MV-4-11 (cell line): ENCODE measurements at regions not wholly inside any gene's neighbourhood (a gene's known extent, or its start where the extent isn't known, plus 50 kb on each side); places are given as distances from the start of the nearest gene placed in this dataset.
"Not testable (repeated sequence)": the region's sequence is repeated elsewhere in the genome, so short reads cannot be mapped to it uniquely, and the experiment has no call there.

Experiments
- DNase-seq: peaks from one replicate; lab custom pipeline; 2025; lab: John Stamatoyannopoulos, UW

DNA sequence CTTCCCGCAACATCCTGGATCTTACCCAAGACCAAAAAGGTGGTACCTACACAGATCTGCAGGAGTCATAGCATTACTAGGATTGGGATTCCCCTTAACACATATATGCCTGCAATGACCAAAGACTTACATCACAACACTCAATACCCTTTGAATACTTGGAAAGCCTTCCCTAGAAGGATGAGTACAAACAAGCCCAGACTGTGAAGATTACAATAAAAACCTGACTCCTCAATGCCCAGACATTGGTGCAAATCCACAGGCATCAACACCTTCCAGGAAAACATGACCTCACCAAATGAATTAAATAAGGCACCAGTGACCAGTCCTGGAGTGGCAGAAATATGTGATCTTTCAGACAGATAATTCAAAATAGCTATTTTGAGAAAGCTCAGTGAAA, 326.8 kb downstream of the TBL1XR1 start:
- DNase-seq: no peak

DNA sequence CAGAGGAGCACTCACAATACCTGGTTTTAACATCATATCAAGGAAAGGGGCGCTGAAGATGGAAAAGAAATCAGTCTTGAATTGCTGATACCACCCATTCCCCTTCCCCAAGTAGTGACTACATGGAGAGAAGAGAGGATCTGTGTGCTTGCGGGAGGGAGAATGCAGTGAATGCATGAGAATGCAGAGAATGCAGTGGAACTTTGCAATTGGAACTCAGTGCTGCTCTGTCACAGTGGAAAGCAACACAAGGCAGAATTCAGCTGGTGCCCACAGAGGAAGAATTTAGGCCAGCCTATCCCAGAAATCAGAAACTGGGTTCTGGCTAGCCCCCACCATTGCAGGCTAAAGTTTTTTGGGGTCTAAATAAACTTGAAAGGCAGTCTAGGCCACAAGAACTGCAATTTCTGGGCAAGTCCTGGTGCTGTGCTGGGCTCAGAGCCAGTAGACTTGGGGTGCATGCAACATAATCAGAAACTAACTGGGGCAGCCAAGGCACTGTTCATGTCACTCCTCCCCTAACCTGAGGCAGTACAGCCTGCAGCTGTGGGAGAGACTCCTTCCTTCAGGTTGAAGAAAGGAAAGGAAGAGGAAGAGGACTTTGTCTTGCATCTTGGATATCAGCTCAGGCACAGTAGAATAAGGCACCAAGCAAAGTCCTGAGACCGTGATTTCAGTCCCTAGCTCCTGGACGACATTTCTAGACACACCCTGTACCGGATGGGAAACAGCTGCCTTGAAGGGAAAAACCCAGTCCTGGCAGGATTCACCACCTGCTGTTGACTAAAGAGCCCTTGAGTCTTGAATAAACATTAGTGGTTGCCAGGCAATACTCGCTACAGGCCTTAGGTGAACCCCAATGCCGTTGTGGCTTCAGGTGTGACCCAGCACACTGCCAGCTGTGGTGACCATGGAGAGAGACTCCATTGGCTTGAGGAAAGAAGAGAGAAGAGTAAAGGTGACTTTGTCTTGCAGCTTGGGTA, 329.3 kb downstream of the TBL1XR1 start:
- no peak for DNase-seq

DNA sequence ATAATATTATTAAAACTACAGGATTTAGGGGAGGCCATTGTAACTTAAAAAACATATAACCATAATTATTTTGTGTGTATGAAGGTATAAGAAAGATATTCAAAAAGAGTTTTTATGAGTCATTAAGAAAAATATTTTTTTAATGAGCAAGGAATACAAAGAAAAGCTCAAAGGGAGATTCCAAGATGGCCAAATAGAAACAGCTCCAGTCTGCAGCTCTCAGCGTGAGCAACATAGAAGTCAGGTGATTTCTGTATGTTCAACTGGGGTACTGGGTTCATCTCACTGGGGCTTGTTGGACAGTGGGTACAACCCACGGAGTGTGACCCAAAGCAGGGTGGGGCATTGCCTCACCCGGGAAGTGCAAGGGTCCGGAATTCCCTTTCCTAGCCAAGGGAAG, 336.1 kb downstream of the TBL1XR1 start:
- DNase-seq: no peak

DNA sequence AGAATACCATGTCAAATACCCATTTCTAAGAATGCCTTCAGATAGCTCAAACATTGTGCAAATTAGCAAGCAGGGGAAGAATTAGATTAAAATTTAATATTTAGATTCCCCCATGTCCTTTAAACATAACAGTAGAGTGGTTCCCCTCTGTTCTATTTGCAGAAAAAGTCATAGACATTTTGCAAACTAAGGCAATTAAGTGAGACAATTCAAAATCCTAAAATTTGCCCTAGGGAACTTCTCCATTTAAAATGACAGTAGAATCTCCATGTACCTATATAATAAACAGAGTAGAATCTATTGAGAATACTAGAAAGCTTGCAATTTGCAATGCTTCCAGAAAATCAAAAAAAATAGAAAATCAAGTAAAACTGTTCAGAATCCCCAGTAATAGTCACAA, 340.6 kb downstream of the TBL1XR1 start:
- no peak for DNase-seq

DNA sequence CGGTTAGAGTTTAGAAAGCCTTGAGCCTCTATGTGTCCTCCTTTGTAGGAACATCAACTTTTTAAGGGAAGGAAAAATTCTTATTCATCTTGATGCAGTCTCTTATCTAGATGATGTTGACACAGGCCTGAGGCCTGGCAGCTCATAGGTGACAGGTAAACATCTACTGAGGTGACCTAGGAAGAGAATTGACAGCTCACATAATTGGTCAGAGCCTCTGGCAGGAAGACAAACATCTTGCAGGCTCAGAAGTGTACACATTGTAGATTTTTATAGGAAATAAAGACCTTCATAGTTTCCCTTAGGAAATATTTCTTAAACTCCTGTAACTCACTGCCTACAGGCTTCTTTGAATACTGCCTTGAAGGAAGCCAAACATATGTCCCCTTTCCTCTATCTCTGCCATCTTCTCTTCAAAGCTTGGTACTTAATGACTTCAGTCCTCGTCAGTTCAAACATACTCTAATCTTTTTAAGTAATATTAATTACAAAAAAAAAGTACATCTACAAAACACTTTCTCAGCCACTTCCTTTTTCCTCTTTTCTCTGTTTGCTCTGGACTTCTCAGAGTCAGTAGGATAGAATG, 341.3 kb downstream of the TBL1XR1 start:
- DNase-seq: no peak

DNA sequence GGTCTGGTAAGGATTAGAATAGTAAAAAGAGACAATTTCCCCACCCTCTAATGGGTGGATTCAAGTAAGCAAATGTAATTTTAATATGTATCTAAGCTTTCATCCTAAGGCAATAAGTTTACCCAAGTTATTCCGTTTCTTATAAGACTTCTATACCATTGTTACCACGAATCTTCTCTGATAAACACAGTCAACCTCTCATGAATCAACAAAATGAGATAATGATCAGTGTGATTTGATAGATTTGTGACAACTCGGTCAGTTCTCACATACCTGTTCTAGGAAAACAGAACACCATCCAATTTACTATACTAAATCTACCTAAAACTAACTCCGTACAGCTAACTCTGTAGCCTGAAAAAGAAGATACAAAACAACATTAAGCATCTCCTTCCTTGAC, 342.1 kb downstream of the TBL1XR1 start:
- no peak for DNase-seq

DNA sequence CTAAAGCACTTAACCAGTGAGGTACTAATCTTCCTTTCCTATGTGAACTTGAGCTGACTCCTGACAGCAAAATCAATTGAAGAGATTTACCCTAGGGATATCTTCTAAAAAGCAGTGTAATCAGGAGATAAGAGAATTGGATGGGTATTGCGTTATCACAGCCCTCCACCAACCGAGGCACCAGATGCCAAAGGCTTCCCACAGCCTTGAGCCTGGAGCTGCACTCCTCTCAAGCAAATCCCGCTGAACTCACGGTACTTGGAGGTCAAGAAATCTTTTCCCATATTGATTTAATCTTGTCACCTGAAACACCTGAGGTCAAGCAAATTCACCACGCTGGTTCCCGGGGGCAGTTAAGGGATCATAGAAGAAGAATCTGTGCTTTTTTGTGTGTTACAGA, 346.8 kb downstream of the TBL1XR1 start:
- DNase-seq: no peak

DNA sequence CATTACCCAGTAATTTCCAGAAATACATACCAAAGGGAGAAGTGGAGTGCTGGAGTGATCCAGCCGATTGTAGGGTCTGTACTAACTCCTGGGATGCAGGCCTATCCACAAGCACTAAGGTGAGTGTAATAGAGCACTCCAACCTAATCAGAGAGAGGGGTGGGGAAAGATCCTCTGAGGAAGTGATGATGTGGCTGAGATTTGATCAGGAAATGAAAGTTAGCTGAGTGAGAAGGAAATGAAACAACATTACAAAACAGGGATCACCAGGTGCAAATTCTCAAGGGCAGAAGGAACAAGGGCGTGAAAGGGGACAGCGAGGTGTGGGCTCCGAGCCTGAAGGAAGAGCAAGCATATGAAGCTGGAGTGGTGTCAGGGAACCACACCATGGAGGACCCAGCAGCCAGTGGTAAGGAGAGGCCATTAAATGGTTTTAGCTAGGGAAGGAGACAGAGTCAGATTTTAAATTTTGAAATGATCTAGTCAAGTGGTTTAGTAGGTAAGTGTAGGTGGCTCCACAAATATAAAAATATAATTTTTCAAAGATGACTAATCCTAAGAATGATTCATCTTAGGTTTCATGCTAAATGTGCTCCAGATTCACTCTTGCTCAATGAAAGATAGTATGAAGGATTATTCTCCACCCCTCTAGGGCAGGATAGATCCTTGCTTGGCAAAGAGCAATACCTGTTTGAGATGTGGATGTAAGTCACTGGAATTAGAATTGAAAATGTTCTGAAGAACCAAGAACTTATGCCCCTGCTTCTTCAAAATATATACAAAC, 348.7 kb downstream of the TBL1XR1 start:
- DNase-seq: no peak

DNA sequence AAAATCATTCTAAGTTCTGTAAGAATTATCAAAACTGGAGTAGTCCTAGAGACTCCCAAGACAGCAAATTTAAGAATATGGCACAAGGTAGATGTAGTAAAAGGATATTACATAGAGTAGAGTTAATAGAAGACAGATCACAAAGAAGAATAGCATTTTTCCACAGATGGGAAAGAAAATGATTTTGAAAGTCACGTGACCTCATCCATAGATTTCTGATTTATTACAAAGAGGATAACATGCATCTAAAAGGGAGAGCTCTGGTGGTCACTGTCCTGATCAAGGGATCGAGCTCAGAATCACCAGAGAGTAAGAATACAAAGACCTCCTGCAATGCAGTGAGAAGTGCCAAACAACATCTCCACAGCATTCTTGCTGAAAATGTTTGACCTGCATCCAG, 354.4 kb downstream of the TBL1XR1 start:
- DNase-seq: no peak

DNA sequence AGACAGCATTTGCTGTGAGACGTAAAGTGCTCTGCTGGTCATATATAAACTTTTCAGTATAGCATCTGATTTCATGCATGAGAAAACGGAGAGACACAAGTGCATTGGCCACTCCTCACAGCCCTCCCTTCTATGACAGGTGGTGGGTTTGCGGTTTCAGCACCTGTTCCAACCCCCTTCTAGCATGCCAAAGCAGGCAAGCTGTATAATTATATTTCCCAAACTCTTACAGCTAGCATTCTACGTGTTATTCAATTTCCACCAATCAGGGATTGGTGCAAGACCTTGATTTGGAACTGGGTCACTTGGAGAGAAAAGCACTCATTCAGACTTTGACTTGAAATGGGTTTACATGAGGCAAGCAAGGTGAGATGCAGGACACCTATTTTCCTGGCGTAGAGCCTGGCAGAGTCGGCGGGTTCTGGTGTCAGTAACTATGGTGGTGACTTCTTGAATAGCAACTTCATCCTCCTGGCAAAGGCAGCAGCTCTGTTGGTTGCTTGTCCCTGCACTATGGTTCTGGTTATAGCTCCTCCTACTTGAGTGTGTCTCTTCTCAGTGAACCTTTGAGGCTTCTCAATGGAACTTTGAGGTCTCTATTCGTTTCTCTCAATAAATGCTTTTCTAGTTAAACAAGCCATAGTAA, 356.5 kb downstream of the TBL1XR1 start:
- no peak for DNase-seq

DNA sequence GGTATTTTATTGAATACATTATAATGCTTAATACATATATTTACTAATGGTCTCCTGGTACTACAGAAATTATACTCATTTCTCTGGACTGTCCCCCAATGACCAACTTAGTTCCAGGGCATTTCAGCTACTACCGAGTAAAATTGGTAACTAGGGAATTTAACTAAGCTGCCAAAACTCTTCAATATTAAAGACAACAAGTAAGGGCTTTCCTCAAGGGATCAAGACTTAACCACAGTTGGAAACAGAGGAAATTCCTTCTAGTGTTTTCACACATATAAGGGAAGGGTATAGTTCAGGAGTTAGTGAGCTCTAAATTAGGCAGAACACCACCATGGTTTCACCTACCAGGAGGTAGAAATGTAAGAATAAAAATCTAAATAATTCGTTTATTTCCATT, 357.4 kb downstream of the TBL1XR1 start:
- no peak for DNase-seq

DNA sequence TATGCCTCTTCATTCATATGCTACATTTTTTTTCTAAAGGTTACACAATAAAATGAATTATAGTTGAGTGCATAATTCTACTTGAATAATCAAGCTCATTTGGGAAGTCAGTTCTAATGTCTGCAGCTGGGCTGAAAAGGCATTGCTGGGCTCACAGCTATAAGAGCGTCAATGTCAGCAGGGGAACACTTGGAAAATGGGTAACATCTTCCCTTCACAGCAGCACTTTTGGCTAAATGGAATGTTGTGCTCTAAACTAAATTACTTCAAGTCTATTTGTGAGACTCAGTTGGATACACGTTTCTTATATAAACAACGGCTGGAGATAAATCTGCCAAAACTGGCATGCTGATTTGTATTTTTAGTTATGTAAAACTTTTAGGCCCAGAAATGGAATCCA, 357.8 kb downstream of the TBL1XR1 start:
- DNase-seq: no peak

DNA sequence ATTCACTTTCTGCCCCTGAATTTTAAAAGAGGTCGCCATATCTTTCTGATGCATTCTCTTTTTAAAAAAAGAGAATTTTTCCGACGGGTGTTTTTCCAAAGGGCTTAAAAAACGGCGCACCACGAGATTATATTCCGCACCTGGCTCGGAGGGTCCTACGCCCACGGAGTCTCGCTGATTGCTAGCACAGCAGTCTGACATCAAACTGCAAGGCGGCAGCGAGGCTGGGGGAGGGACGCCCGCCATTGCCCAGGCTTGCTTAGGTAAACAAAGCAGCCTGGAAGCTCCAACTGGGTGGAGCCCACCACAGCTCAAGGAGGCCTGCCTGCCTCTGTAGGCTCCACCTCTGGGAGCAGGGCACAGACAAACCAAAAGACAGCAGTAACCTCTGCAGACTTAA, 370.0 kb downstream of the TBL1XR1 start:
- not testable (repeated sequence) for DNase-seq

DNA sequence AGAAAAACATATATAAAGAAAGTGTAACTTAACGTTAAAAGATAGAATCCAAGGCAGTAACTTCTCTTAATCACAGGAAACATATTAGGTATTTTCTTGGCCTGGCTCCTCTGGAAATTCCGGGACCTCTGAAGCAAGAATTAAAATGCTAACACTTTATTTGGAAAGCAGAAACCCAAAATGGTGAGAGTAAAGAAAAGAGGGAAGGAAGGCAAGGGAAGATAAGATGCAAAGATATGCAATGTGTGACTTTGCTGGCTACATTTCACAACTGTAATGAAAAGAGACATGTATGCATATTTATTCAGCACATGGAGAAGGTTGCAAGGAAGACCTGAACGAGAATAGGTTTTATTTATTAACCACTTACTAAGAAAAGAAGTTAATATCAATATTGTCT, 372.5 kb downstream of the TBL1XR1 start:
- no peak for DNase-seq

DNA sequence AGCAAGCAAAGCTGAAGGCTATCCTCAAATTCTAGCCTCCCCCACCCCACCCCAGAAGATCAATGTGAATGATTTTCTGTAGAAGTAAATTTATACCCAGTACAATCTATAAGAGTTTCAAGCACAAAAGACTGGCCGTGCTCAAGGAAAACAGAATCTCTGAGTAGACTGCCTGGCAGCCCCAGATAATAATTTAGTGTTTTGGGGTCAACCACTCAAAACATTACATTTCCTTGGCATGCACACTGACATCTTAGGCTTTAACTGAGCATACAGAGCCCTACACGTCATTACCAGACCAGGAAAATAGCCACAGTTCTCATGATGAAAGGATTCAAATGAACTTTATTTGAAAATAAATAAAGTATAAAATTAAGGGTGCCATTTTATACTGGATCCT, 376.5 kb downstream of the TBL1XR1 start:
- no peak for DNase-seq

DNA sequence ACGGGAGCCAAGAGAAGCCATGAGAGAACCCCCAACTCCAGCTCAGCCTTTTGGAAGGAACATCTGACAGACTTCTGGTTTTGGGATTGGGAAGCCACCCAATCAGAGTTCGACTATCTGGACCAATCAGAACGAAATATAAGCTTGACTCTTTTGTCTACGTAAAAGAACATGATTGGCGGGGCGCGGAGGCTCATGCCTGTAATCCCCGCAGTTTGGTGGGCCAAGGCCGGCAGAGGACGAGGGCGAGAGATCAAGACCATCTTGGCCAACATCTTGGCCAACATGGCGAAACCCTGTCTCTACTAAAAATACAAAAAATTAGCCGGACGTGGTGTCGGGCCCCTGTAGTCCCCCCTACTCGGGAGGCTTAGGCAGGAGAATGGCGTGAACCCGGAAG, 380.3 kb downstream of the TBL1XR1 start:
- DNase-seq: no peak

DNA sequence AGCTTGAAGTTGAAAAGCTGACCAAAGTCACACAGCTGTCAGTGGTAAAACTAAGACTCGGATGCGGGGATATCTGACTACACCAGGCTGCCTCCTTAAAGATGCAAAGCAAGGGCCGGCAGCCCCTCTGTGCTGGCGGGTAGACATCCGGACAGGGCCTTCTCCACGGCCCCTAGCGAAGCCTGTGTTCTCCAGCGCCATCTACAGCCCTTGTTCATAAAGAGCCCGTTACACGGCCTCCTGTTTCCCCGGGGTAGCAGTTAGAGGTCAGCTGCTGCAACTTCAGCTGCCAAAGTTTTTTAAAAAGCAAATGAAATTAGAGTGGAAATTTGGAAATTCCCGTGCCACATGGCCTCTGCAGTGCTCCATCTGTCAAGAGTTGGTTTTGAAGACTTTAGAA, 383.0 kb downstream of the TBL1XR1 start:
- no peak for DNase-seq

DNA sequence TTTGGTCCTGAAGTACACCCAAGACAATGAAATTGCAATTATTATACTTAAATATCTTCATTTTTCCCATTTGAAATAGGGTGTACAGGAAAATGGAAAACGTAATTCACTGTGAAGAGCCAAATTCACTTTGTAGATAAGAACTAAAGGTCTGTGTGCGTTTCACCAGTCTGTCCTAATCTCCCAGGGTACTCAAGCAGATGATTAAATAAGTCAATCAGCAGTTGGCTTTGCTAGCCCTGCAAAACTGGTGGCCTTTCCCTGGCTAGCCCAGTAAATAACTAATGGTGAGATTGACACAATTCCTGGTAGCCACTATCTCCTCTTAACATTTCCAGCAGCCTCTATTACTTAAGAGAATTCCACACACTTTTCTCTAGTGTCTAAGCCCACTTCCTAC, 389.3 kb downstream of the TBL1XR1 start:
- DNase-seq: no peak

DNA sequence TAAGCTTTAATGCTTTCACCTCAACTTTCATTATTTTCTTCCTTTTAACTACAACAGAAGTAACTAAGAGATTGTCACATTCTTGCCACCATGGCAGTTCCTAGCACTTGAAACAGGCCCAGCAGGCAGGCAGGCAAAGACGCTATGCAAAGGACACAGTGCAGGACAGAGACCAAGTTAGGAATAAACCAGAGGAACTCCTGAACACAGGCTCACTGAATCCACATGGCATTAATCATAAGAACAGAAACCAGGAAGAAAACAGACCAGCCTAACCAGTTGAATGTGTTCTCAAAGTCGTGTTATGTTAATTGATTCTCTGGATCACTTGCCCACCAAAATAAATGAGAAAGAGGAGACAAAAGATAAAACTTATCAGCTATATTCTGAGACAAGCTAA, 397.6 kb downstream of the TBL1XR1 start:
- no peak for DNase-seq

DNA sequence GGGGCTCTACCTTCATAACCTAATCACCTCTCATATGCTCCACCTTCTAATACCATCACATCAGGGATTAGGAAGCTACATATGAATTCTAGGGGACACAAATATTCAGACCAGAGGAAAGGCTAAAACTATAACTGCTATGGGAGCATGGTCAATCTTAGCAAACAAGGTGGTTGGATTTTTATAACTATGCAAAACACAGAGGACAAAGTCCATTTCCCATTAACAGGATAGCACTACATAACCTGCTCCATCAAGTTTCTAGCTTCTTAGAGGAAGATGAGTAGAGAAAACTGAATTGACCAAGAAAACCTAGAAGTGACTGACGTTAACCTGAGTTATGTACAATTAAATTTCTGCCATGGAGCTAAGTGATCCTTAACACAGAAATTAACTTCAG, 398.6 kb downstream of the TBL1XR1 start:
- no peak for DNase-seq

DNA sequence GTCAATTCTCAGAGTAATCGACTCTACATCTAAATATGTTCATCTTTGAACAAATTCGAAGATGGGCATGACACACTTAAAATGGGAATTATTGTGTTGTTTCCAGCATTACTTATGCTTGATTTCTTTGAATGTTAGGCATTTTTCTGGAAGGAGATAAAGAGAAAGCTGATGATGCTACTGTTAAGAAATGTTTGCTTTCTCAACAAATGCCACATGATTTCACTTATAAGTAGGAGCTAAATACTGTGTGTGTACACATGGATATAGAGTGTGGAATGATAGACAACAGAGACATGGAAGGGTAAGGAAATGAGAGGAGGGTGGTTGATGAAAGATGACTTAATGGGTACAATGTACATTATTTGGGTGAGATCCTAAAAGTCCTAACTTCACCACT, 400.9 kb downstream of the TBL1XR1 start:
- no peak for DNase-seq

DNA sequence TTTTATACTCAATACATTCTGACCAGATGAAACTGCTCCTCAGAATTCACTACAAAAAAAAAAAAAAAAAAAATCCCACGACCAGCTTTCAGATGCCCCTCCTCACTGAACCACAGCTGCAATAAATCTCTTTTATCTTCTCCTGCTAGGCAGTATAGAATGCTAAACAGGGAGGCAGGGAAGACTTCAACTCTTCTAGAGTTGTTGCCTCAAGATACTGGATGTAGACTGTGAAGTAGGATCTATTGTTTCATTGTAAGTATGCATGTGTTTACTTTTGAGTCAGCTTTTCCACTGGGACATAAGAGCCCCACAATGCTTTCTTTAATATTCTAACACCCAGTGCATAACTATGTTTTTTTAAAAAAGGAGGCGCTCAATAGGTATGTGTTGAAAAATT, 401.4 kb downstream of the TBL1XR1 start:
- no peak for DNase-seq
